Panc1 (cell line): ENCODE measurements at regions not wholly inside any gene's neighbourhood (a gene's known extent, or its start where the extent isn't known, plus 50 kb on each side); places are given as distances from the start of the nearest gene placed in this dataset.

Experiments used
- ATAC-seq: fragments of 200-7000 bp; cut with Tn5 transposase; 2 replicates; pipeline ENCODE4 v1.9.1; 2020; ENCODE audit warnings: mild to moderate bottlenecking, moderate library complexity
- BruUV-seq: library from RNA; stranded (reverse); fragments of 400-500 nt; replicated peaks from 2 replicates; lab custom pipeline; 2021; lab: Mats Ljungman, UMichigan
- CTCF ChIA-PET: fragments of 300-600 bp; sonication (Branson Sonifier 250); formaldehyde crosslinking; loops from one replicate; lab custom pipeline; 2022; ENCODE audit warnings: antibody characterized with exemption; lab: Charles Lee
- POLR2A ChIA-PET: fragments of 300-600 bp; sonication (Branson Sonifier 250); formaldehyde crosslinking; loops from one replicate; lab custom pipeline; 2022; ENCODE audit warnings: antibody characterized with exemption; lab: Charles Lee
- DNase-seq: peaks from one replicate; pipeline ENCODE4 v3.0.0-alpha.2; 2010; ENCODE audit warnings: low read depth, low spot score
- H3K27ac ChIP-seq: 2 replicates; pipeline ENCODE4 v1.5.1; 2011; ENCODE audit warnings: mild to moderate bottlenecking, low read length, inconsistent platforms
- H3K27me3 ChIP-seq: fragments of 200-500 bp; sonication (Bioruptor generic); 2 replicates; pipeline ENCODE4 v1.6.0; 2014; ENCODE audit warnings: low read length, inconsistent platforms; ENCODE audit not compliant: control insufficient read depth, insufficient read depth
- H3K36me3 ChIP-seq: fragments of 200-500 bp; sonication (Bioruptor generic); 2 replicates; pipeline ENCODE4 v1.5.1; 2014; ENCODE audit warnings: inconsistent platforms, mild to moderate bottlenecking, low read length, moderate library complexity; ENCODE audit not compliant: control insufficient read depth, insufficient read depth
- H3K4me1 ChIP-seq: 2 replicates; pipeline ENCODE4 v1.5.1; 2011; ENCODE audit warnings: inconsistent platforms, mild to moderate bottlenecking, low read length, moderate library complexity; ENCODE audit not compliant: control insufficient read depth, insufficient read depth
- H3K4me3 ChIP-seq, 2 experiments: 2 replicates each; pipeline ENCODE4 v1.5.1; 2011 to 2012; ENCODE audit warnings: low read depth in 2 of 2, low read length in 2 of 2, mild to moderate bottlenecking in 2 of 2, inconsistent platforms in 1 of 2, moderate library complexity in 1 of 2
- H3K9me3 ChIP-seq: fragments of 200-500 bp; sonication (Bioruptor generic); 2 replicates; pipeline ENCODE4 v1.5.1; 2014; ENCODE audit warnings: low read depth, mild to moderate bottlenecking, inconsistent platforms, low read length, moderate library complexity; ENCODE audit not compliant: control insufficient read depth, insufficient read depth
- POLR2AphosphoS5 ChIP-seq: IDR thresholded peaks from 2 replicates; pipeline ENCODE4 v1.6.1; 2012; ENCODE audit warnings: mild to moderate bottlenecking, low read depth, low read length, moderate library complexity
- SIN3A ChIP-seq: IDR thresholded peaks from 2 replicates; pipeline ENCODE4 v1.6.1; 2012; ENCODE audit warnings: low read depth, mild to moderate bottlenecking, low read length, moderate library complexity, borderline replicate concordance; ENCODE audit not compliant: insufficient read depth
- TCF7L2 ChIP-seq: IDR thresholded peaks from 2 replicates; pipeline ENCODE4 v1.6.1; 2011; ENCODE audit warnings: mild to moderate bottlenecking, low read depth, low read length, inconsistent platforms
- in situ Hi-C: cut with HindIII; loops from 2 replicates; pipeline ENCODE4 v1.10.0; 2016; ENCODE audit warnings: low sequenced_read_pairs, low pct_unique_long_range_greater_than_20kb
- intact Hi-C: fragments of 100-400 bp; cut with micrococcal nuclease; formaldehyde crosslinking; loops from one replicate; pipeline ENCODE4 v1.10.0; 2022; ENCODE audit not compliant: unreplicated experiment
- TF ChIP-seq, protein P1 (sequence below), 2 experiments: IDR thresholded peaks; 2 replicates each; pipeline ENCODE4 v1.6.1; 2011 to 2012; ENCODE audit warnings: low read depth in 2 of 2, control low read depth in 1 of 2, low read length in 1 of 2, mild to moderate bottlenecking in 1 of 2, moderate library complexity in 1 of 2; ENCODE audit not compliant: insufficient read depth in 1 of 2
- TF ChIP-seq, protein P2 (sequence below): fragments of 450-650 bp; IDR thresholded peaks from 2 replicates; pipeline ENCODE4 v1.5.1; 2017; ENCODE audit warnings: mild to moderate bottlenecking

DNA sequence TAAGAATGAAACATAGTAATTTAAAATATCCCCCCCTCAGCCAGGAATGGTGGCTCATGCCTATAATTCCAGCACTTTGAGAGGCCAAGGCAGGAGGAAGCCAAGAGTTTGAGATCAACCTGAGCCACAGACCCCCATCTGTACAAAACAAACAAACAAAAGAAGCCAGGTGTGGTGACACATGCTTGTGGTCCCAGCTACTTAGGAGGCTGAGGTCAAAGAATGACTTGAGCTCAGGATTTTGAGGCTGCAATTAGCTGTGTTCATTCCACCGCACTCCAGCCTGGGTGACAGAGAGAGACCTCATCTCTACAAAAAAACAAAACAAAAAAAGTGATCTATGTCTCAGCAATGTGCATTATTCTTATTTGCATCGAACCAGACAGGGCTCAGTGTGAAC lies 800.8 kb downstream of the MCTP2 start:
- ChIA-PET POLR2A (no interaction called here), CTCF (no interaction called here)
- ATAC-seq (no peak; the same call in 1 of the 2 replicates), DNase-seq (no peak)
- Histone ChIP-seq H3K27me3 (no peaks in the 10 kb centered on the region), H3K4me1 (no peaks in the 10 kb centered on the region), H3K36me3 (no peaks in the 10 kb centered on the region), H3K4me3 (no peak overlapping the region), H3K9me3 (no peaks in the 10 kb centered on the region), H3K27ac (no peak overlapping the region)
- intact Hi-C loops (no loop called here), in situ Hi-C loops (no loop called here)
- BruUV-seq = no TSS peak
- TF ChIP-seq, protein P1, sequence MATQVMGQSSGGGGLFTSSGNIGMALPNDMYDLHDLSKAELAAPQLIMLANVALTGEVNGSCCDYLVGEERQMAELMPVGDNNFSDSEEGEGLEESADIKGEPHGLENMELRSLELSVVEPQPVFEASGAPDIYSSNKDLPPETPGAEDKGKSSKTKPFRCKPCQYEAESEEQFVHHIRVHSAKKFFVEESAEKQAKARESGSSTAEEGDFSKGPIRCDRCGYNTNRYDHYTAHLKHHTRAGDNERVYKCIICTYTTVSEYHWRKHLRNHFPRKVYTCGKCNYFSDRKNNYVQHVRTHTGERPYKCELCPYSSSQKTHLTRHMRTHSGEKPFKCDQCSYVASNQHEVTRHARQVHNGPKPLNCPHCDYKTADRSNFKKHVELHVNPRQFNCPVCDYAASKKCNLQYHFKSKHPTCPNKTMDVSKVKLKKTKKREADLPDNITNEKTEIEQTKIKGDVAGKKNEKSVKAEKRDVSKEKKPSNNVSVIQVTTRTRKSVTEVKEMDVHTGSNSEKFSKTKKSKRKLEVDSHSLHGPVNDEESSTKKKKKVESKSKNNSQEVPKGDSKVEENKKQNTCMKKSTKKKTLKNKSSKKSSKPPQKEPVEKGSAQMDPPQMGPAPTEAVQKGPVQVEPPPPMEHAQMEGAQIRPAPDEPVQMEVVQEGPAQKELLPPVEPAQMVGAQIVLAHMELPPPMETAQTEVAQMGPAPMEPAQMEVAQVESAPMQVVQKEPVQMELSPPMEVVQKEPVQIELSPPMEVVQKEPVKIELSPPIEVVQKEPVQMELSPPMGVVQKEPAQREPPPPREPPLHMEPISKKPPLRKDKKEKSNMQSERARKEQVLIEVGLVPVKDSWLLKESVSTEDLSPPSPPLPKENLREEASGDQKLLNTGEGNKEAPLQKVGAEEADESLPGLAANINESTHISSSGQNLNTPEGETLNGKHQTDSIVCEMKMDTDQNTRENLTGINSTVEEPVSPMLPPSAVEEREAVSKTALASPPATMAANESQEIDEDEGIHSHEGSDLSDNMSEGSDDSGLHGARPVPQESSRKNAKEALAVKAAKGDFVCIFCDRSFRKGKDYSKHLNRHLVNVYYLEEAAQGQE (IDR thresholded peaks at IDR 0.05; ENCODE audit: insufficient read depth in 1 of 2, low read depth in 2 of 2, low read length in 1 of 2) = no peak
- TF ChIP-seq POLR2AphosphoS5 (no peak), SIN3A (no peak), TCF7L2 (no peak)
- TF ChIP-seq, protein P2, sequence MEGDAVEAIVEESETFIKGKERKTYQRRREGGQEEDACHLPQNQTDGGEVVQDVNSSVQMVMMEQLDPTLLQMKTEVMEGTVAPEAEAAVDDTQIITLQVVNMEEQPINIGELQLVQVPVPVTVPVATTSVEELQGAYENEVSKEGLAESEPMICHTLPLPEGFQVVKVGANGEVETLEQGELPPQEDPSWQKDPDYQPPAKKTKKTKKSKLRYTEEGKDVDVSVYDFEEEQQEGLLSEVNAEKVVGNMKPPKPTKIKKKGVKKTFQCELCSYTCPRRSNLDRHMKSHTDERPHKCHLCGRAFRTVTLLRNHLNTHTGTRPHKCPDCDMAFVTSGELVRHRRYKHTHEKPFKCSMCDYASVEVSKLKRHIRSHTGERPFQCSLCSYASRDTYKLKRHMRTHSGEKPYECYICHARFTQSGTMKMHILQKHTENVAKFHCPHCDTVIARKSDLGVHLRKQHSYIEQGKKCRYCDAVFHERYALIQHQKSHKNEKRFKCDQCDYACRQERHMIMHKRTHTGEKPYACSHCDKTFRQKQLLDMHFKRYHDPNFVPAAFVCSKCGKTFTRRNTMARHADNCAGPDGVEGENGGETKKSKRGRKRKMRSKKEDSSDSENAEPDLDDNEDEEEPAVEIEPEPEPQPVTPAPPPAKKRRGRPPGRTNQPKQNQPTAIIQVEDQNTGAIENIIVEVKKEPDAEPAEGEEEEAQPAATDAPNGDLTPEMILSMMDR = no peak

- intact Hi-C loops = no loop called here
- BruUV-seq = no TSS peak
- DNase-seq (no peak), ATAC-seq (no peak)
- Histone ChIP-seq H3K36me3 (no peaks in the 10 kb centered on the region), H3K4me3 (no peak overlapping the region), H3K27ac (no peak overlapping the region; the same call in 1 of the 2 replicates), H3K4me1 (no peaks in the 10 kb centered on the region), H3K9me3 (no peaks in the 10 kb centered on the region), H3K27me3 (no peaks in the 10 kb centered on the region)
- TF ChIP-seq TCF7L2 (no peak), POLR2AphosphoS5 (no peak), SIN3A (no peak)
- TF ChIP-seq, protein P2 = no peak
- TF ChIP-seq, protein P1 (IDR thresholded peaks at IDR 0.05; ENCODE audit: insufficient read depth in 1 of 2, low read depth in 2 of 2, low read length in 1 of 2) = no peak
- in situ Hi-C loops = no loop called here
- ChIA-PET POLR2A (no interaction called here), CTCF (no interaction called here)
Measured at GRCh38 chr15:95035106-95035505, 803.7 kb downstream of the MCTP2 start.
